ENCODE measurements at regions not wholly inside any gene's neighbourhood (a gene's known extent, or its start where the extent isn't known, plus 50 kb on each side); places are given as distances from the start of the nearest gene placed in this dataset.

- TF ChIP-seq NBN (IDR thresholded peaks at IDR 0.05) = no peak
- TF ChIP-seq CTCF (IDR thresholded peaks at IDR 0.05 in 2 of 3, conservative IDR thresholded peaks at IDR 0.05 in 1 of 3; ENCODE audit: control insufficient read depth in 2 of 3, extremely low read depth in 1 of 3, insufficient read depth in 1 of 3, low read depth in 3 of 3, low read length in 3 of 3) = no peak
- TF ChIP-seq E2F4 (IDR thresholded peaks at IDR 0.05; ENCODE audit: low read depth, low read length) = no peak
- no peak for TF ChIP-seq SMC3 (IDR thresholded peaks at IDR 0.05; ENCODE audit: borderline replicate concordance, low read length)
- no peak for TF ChIP-seq BCL11A (IDR thresholded peaks at IDR 0.05; ENCODE audit: low read depth, low read length)
- TF ChIP-seq LARP7 (IDR thresholded peaks at IDR 0.05) = no peak
Measured at GRCh38 chr13:42495751-42496150, 78.2 kb upstream of the TNFSF11 start.
